ENCODE measurements at regions not wholly inside any gene's neighbourhood (a gene's known extent, or its start where the extent isn't known, plus 50 kb on each side); places are given as distances from the start of the nearest gene placed in this dataset.
A peak's percentile ranks its signal among the peaks of the same experiment; 100 is the strongest.

DNA sequence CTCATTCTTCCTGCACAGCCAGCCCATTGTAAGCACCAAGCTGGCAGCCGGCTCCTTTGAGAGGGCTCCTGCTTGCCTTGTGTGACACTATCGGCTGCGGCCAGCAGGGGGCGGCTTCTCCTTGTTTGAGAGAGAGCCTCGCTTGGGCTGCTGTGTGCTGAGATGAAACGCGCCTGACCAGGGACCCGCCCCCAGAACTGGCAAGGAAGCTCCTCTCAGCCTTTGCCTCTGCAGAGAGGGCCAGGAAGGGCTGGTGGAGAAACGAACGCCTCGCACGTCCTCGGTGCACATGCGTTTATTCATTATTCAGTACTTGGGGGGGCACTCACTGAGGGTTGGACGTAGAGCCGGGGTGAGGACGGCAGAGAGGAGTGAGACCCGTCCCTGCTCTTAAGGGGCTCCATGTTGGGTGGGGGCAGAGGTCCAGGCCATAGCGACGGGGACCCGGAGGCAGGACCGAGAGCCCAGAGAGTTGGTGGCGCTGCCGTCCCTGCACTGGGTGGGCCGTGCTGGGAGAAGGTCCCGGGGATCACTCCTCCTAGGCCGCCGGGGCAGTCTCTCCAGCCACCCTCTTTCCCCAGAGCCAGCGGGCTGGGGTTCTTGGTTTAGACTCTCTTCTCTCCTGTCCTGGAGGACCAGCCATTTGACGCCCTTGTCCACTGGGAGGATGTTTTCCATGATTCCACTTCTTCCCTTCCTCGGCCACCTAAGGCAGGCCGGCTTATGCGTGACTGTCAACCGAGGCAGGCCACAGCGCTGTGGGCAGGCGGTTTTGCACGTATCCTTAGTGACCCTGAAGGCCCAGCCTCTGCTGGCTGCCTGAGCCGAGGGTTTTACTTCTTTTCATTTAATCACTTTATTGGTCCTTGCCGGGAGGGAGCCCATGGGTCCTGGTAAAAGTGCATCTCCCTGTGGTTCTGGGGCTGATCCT is 174.5 kb downstream of the KATNAL1 start:
- Histone ChIP-seq H3K9me2 (ENCODE audit: insufficient read depth) (no peaks in the 10 kb centered on the region), H4K20me1 (replicated peaks; ENCODE audit: insufficient read depth) (no peaks in the 10 kb centered on the region), H3K27me3 (ENCODE audit: insufficient read depth) (no peaks in the 10 kb centered on the region), H3K4me3 (no peak overlapping the region), H3K27ac (ENCODE audit: low read depth) (no peak overlapping the region), H3K4me2 (no peak overlapping the region), H3K4me1 (ENCODE audit: insufficient read depth) (no peaks in the 10 kb centered on the region), H3K79me2 (replicated peaks; ENCODE audit: insufficient read depth) (no peaks in the 10 kb centered on the region), H2AFZ (peak overlapping the region; percentile 77; the same call in 1 of the 2 replicates), H3K36me3 (ENCODE audit: insufficient read depth) (no peaks in the 10 kb centered on the region), H3F3A (replicated peaks; ENCODE audit: low read depth) (no peaks in the 10 kb centered on the region)
- Mint-ChIP-seq H3K27ac (no peak overlapping the region), H3K4me1 (peaks cover 3% of the 10 kb centered on the region; the same call in 2 of the 3 replicates), H3K27me3 (ENCODE audit: insufficient read depth, low read depth, poor library complexity) (peaks cover 5% of the 10 kb centered on the region), H3K4me3 (no peak overlapping the region), H3K36me3 (ENCODE audit: low read depth) (no peaks in the 10 kb centered on the region), H3K9me3 (no peaks in the 10 kb centered on the region)
- DNase-seq (ENCODE audit: low spot score) (peak; percentile 98), ATAC-seq (peak; percentile 98)
- TF ChIP-seq, protein P1, sequence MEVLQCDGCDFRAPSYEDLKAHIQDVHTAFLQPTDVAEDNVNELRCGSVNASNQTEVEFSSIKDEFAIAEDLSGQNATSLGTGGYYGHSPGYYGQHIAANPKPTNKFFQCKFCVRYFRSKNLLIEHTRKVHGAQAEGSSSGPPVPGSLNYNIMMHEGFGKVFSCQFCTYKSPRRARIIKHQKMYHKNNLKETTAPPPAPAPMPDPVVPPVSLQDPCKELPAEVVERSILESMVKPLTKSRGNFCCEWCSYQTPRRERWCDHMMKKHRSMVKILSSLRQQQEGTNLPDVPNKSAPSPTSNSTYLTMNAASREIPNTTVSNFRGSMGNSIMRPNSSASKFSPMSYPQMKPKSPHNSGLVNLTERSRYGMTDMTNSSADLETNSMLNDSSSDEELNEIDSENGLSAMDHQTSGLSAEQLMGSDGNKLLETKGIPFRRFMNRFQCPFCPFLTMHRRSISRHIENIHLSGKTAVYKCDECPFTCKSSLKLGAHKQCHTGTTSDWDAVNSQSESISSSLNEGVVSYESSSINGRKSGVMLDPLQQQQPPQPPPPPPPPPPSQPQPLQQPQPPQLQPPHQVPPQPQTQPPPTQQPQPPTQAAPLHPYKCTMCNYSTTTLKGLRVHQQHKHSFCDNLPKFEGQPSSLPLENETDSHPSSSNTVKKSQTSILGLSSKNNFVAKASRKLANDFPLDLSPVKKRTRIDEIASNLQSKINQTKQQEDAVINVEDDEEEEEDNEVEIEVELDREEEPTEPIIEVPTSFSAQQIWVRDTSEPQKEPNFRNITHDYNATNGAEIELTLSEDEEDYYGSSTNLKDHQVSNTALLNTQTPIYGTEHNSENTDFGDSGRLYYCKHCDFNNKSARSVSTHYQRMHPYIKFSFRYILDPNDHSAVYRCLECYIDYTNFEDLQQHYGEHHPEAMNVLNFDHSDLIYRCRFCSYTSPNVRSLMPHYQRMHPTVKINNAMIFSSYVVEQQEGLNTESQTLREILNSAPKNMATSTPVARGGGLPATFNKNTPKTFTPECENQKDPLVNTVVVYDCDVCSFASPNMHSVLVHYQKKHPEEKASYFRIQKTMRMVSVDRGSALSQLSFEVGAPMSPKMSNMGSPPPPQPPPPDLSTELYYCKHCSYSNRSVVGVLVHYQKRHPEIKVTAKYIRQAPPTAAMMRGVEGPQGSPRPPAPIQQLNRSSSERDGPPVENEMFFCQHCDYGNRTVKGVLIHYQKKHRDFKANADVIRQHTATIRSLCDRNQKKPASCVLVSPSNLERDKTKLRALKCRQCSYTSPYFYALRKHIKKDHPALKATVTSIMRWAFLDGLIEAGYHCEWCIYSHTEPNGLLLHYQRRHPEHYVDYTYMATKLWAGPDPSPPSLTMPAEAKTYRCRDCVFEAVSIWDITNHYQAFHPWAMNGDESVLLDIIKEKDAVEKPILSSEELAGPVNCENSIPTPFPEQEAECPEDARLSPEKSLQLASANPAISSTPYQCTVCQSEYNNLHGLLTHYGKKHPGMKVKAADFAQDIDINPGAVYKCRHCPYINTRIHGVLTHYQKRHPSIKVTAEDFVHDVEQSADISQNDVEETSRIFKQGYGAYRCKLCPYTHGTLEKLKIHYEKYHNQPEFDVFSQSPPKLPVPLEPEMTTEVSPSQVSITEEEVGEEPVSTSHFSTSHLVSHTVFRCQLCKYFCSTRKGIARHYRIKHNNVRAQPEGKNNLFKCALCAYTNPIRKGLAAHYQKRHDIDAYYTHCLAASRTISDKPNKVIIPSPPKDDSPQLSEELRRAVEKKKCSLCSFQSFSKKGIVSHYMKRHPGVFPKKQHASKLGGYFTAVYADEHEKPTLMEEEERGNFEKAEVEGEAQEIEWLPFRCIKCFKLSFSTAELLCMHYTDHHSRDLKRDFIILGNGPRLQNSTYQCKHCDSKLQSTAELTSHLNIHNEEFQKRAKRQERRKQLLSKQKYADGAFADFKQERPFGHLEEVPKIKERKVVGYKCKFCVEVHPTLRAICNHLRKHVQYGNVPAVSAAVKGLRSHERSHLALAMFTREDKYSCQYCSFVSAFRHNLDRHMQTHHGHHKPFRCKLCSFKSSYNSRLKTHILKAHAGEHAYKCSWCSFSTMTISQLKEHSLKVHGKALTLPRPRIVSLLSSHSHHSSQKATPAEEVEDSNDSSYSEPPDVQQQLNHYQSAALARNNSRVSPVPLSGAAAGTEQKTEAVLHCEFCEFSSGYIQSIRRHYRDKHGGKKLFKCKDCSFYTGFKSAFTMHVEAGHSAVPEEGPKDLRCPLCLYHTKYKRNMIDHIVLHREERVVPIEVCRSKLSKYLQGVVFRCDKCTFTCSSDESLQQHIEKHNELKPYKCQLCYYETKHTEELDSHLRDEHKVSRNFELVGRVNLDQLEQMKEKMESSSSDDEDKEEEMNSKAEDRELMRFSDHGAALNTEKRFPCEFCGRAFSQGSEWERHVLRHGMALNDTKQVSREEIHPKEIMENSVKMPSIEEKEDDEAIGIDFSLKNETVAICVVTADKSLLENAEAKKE (CRISPR knock-in tag; IDR thresholded peaks at IDR 0.05) = no peak
- TF ChIP-seq, protein P2, sequence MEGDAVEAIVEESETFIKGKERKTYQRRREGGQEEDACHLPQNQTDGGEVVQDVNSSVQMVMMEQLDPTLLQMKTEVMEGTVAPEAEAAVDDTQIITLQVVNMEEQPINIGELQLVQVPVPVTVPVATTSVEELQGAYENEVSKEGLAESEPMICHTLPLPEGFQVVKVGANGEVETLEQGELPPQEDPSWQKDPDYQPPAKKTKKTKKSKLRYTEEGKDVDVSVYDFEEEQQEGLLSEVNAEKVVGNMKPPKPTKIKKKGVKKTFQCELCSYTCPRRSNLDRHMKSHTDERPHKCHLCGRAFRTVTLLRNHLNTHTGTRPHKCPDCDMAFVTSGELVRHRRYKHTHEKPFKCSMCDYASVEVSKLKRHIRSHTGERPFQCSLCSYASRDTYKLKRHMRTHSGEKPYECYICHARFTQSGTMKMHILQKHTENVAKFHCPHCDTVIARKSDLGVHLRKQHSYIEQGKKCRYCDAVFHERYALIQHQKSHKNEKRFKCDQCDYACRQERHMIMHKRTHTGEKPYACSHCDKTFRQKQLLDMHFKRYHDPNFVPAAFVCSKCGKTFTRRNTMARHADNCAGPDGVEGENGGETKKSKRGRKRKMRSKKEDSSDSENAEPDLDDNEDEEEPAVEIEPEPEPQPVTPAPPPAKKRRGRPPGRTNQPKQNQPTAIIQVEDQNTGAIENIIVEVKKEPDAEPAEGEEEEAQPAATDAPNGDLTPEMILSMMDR (conservative IDR thresholded peaks at IDR 0.05; ENCODE audit: low read depth in 2 of 2) = peak; percentile 89 to 92
- no peak for TF ChIP-seq NANOG (IDR thresholded peaks at IDR 0.05; ENCODE audit: borderline replicate concordance)

Data from GM23338 (cell line).